ENCODE measurements at regions not wholly inside any gene's neighbourhood (a gene's known extent, or its start where the extent isn't known, plus 50 kb on each side); places are given as distances from the start of the nearest gene placed in this dataset.

DNA sequence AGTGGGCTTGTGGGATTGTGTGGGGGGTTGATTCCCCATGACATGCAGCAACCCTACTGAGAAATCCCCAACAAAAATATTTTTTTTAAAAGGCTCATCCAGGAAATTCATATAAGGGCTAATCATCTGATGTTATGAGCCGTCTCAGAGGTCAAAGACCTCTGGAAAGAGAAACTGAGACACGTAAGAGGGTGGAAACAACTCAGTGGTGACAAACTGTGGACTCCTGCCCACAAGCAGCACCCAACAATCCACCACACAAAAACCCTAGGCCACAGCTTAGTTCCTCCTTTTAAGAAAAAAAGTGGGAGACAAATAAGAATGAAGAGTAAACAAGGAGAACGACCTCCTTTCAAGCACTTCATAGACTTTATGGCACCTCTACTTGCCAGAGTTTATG, 1096.1 kb upstream of the NRXN1 start:
- TF ChIP-seq POLR2A (IDR thresholded peaks at IDR 0.05) (no peak), EP300 (IDR thresholded peaks at IDR 0.05) (no peak)
- TF ChIP-seq, protein P1, sequence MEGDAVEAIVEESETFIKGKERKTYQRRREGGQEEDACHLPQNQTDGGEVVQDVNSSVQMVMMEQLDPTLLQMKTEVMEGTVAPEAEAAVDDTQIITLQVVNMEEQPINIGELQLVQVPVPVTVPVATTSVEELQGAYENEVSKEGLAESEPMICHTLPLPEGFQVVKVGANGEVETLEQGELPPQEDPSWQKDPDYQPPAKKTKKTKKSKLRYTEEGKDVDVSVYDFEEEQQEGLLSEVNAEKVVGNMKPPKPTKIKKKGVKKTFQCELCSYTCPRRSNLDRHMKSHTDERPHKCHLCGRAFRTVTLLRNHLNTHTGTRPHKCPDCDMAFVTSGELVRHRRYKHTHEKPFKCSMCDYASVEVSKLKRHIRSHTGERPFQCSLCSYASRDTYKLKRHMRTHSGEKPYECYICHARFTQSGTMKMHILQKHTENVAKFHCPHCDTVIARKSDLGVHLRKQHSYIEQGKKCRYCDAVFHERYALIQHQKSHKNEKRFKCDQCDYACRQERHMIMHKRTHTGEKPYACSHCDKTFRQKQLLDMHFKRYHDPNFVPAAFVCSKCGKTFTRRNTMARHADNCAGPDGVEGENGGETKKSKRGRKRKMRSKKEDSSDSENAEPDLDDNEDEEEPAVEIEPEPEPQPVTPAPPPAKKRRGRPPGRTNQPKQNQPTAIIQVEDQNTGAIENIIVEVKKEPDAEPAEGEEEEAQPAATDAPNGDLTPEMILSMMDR (IDR thresholded peaks at IDR 0.05) = no peak
